ENCODE measurements at regions not wholly inside any gene's neighbourhood (a gene's known extent, or its start where the extent isn't known, plus 50 kb on each side); places are given as distances from the start of the nearest gene placed in this dataset.
A peak's percentile ranks its signal among the peaks of the same experiment; 100 is the strongest.
"Not testable (repeated sequence)": the region's sequence is repeated elsewhere in the genome, so short reads cannot be mapped to it uniquely, and the experiment has no call there.

DNA sequence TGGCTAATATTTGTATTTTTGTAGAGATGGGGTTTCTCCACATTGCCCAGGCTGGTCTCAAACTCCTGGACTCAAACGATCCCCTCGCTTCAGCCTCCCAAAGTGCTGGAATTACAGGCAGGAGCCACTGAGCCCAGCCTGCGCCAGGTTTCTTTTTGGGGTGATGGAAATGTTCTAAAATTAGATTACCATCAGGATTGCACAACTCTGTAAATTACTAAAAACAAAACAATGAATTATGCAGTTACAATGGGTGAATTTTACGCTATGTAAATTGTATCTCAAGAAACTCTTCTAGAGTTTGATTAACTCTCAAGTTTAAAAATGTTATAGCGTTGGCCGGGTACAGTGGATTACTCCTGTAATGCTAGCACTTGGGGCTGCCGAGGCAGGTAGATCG lies 118.9 kb upstream of the TBL1X start:
- DNase-seq (ENCODE audit: low spot score), result no peak

- no peak for DNase-seq (ENCODE audit: low spot score)
Measured at GRCh38 chrX:9349572-9350494, 115.0 kb upstream of the TBL1X start.

DNA sequence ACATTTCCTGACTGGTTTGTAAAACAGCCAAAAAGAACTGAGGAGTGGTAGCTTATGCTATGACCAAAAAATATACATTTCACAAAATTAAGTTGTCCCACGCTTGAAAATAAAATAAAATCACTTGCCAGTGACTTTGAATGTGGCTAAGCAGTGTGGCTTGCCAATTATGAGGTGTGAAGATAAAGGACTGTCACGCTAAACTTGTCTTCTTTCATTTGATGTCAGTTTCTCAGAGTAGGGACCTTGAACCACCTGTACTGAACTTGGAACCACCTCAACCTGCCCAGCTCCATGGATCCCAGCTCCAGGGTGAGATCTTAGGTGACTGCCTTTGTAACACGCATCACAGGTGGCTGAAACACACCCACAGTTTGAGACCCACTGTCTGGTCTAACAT lies 113.7 kb upstream of the TBL1X start:
- no peak for DNase-seq (ENCODE audit: low spot score)

DNA sequence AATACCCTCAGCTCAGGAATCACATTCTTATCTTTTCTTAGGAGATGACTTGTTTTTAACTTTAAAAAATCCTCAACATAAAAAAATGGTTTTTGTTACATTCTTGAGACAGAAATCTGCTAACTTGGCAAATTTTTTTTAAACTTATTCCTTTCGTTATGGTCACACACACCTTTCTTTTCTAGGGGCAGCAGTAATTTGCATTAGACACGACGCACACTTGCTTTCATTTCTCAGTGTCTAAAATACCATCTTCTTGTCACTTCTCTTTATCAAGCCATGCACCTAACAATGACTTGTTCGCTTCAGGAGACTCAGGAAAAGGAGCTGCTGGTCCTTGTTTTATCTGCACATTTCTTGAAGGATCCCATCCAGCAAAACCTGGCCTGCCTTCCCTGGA lies 112.6 kb upstream of the TBL1X start:
- DNase-seq (ENCODE audit: low spot score), result no peak

DNA sequence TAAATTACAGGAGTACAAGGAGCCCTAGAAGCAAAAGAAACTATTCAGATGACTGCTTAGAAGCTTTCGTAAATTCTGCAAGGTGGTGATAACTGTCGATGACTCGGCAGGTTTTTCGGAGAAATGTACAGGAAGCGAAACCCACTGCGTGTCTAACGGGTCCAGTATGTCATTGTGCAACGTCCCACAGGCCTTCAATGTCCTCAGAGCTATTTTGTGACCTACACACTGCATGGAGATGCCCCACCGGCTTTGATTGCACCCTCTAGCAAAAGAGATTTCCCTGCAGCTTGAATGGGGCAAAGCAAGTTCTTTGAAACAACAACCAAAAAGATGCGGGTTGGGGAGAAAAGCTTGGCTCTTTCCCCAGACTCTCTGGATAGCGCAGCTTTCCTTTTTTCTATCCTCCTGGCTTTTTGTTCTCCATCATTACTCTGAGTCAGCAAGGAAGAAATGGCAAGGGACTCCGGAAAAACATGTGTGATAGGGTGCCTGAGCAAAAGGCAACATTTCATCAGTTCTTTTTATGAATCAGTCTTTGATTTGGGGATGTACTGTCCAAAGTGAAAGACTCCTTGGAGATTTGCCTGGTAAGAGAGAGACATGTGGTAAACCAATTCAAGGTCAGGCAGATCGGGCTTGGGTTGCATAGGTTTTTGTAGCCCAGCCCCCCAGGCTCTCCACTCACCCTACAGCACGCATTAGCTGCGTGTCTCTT lies 112.0 kb upstream of the TBL1X start:
- DNase-seq (ENCODE audit: low spot score), result no peak

DNA sequence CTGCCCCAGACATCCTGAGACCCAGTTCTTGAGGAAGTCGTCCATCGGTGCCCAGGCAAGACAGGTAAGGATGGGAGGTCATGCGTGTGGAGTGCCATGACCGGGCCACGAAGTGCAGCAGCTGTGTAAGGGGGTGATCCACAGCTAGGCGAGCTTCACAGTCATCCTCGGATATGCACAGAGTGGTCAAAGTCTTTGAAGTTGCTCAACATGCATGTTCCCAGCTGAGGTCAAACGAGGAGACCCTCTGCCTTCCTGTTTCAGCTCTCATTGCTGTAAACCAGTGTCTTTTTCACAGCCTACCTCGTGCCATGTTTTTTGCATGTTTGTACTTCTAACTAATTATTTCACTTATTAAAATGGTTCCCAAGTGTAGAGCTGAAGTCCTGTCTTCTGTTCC lies 109.9 kb upstream of the TBL1X start:
- no peak for DNase-seq (ENCODE audit: low spot score)

DNA sequence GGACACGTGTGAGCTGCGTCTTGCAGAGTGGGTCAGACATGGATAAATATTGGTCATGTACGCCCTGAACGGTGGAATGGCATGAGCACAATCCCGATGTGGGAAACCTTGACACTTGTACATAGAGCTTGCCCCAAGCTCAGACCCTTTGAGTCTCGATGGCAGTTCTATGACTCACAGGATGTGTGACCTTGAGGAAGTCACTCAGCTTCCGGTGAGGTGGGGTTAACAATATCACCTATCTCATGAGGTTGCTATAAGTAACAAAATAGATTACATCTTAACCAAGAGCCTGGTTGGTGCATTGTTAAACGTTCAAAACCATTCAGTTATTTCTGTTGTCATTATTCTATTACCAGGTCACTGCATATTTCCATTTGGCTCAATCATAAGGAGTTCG lies 109.1 kb upstream of the TBL1X start:
- no peak for DNase-seq (ENCODE audit: low spot score)

DNA sequence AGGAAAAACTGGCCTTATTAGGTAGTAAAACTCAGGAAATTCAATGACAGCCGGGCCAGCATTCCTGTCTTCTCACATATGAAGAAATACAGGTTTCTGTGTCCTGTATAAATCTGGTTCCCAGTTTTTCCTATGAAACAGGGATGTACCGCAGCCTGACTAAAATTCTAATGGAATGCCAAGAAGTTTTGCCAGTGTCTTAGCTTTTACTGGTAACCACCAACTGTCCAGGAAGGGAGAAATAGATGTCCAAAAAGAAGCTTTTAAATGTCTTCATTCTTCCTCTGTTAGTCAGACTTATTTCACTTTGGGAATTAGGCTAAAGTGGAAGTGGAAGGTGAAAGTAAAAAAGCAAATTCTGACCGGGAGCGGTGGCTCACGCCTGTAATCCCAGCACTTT lies 108.0 kb upstream of the TBL1X start:
- no peak for DNase-seq (ENCODE audit: low spot score)

DNA sequence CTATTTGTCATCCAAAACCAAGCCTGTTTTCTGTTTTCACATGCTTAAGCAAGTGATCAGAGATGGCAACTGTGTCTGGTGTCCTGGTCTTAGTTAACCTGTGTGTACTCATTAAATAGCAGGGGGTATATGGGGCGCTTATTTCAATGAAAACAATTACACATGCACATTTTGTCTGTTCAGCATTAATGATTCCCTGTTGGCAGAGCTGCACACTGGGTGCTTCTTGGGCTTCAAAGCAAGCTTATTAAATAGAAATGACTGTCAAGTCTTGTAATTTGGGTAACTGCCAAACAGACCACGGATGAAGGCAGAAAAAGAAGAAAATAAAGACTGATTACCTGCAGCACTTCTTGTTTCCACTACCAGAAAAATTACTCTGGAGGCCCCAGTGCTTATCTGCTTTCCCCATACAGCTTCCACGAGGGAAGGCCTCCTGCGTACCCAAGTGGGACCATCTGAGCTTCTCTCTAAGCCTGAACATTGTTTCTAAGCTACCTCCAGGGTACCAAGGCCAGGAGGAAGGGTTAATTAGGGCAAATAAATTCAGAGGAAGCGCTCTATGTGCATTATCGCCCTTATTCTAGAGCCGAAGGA lies 107.2 kb upstream of the TBL1X start:
- DNase-seq (ENCODE audit: low spot score), result no peak

DNA sequence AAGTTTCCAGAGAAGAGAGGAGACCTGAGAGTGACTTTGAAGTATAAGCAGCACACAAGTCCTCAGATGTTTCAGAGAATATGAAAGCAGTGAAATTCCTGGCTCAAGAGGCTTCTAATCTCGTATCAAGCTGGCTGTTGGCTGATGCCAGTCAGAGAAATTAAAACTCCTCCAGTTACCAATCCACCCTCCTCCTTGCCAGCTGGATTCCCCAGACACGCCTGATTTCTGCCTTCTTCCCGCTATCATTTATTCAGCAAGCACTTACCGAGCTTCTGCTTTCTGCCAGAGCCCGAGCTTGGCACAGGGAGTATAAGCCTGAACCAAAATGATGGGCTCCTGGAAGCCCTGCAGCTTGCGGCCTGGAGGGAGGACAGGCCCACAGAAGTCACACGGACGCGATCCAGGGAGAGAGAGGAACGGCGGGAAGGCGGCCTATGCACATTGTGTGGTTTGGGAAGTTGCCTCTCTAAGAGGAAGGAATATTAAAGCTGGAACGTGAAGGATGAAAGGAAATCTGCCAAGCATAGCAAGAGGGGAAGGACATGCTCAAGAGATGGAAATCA lies 102.4 kb upstream of the TBL1X start:
- no peak for DNase-seq (ENCODE audit: low spot score)

DNA sequence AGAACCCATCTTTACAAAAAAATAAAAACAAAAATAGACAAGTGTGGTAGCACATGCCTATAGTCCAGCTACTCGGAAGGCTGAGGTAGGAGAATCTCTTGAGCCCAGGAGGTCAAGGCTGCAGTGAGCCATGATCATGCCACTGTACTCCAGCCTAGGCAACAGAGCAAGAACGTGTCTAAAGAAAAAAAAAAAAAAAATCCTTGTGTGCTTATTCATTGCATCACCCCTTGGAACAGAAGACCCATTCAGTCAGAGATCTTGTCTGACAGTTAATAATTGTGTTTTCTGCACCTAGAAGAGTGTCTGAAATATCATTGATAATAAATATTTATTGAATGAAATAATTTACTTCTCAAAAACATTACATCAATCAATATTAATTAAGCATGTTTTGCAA lies 97.4 kb upstream of the TBL1X start:
- no peak for DNase-seq (ENCODE audit: low spot score)

DNA sequence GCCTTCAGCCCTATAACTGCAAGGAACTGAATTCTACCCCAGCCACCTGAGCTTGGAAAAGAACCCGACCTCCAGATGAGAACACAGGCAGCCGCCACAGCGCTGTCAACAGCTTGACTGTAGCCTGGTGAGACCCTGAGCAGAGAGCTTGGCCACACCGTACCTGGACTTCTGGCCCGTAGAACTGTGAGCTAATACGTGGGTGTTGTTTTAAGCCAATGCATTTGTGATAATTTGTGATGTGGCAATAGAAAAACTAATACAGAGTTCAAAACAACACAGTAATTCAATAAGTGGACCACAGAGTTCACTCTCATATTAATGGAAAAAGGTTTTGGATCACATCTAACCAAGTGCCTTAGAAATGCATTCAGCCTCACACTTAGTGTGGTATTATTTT lies 96.6 kb upstream of the TBL1X start:
- no peak for DNase-seq (ENCODE audit: low spot score)

- no peak for DNase-seq (ENCODE audit: low spot score)
Measured at GRCh38 chrX:9369802-9370291, 95.0 kb upstream of the TBL1X start.

DNA sequence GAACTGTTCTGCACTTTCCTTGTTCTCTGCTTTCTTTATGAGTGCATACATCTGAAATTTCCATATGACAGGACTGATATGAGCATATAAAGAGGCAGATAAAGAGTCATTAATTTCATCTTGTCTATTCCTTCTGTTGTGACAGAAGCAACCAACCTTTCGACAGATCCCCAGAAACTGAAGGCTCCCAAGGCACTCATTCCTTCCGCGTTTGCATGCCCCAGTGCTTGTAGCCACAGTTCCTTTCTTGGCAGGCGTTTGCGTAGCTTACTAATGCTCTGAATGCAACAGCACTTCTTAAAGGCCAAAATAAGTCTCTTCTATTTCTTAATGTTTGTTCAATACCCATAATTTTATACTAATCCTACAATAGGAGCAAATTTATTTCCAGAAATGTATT lies 94.0 kb upstream of the TBL1X start:
- no peak for DNase-seq (ENCODE audit: low spot score)

DNA sequence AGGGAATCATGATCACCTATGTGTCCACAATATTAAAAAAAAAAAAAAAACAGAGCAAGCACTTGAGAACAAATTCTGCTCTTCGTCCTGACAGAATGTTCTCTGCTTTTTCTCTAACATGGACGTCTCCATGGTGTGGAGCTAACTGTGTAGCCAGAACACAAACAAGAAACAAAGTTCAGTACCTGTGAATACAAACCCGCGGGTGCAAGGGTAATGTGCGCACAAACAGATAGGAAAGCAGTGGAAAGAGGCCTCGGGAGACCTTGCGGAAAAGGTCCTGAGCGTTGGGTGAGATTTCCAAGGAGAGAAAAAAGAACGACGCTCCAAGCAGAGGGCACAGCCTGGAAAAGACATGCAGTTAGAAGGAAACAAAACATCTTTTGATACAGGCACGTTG lies 92.0 kb upstream of the TBL1X start:
- no peak for DNase-seq (ENCODE audit: low spot score)

GRCh38 chrX:9373789-9374188 lies 91.1 kb upstream of the TBL1X start:
- DNase-seq (ENCODE audit: low spot score), result no peak

DNA sequence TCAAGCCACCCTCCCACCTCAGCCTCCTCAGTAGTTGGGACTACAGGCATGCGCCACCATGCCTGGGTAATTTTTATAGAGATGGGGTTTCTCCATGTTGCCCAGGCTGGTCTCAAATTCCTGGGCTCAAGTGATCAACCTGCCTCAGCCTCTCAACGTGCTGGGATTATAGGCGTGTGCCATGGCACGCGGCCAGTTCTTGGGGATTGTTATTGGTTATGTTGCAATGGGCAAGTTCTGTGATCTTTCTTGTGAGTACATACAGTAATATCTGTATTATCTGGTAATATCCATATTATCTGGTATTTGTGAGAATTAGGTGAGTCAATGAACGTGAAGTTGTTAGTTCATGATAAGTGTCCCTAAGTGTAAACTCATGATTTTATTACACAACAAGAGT lies 90.3 kb upstream of the TBL1X start:
- no peak for DNase-seq (ENCODE audit: low spot score)

DNA sequence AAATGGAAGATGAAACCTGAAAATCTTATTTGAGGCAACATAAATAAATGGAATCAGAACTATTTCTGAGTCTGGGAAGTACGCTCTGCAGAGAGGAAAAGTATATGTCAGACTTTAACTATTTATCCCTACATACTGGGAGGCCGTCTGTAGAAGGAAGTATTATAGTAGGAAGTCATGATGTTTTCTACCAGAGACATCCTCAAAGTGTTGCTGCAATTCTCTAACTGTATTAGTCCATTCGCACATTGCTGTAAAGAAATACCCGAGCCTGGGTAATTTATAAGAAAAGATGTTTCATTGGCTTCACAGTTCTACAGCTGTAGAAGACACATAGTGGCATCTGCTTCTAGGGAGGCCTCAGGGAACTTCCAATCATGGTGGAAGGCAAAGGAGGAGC lies 88.7 kb upstream of the TBL1X start:
- DNase-seq (ENCODE audit: low spot score), result no peak

- not testable (repeated sequence) for DNase-seq (ENCODE audit: low spot score)
Measured at GRCh38 chrX:9377216-9377615, 87.6 kb upstream of the TBL1X start.

DNA sequence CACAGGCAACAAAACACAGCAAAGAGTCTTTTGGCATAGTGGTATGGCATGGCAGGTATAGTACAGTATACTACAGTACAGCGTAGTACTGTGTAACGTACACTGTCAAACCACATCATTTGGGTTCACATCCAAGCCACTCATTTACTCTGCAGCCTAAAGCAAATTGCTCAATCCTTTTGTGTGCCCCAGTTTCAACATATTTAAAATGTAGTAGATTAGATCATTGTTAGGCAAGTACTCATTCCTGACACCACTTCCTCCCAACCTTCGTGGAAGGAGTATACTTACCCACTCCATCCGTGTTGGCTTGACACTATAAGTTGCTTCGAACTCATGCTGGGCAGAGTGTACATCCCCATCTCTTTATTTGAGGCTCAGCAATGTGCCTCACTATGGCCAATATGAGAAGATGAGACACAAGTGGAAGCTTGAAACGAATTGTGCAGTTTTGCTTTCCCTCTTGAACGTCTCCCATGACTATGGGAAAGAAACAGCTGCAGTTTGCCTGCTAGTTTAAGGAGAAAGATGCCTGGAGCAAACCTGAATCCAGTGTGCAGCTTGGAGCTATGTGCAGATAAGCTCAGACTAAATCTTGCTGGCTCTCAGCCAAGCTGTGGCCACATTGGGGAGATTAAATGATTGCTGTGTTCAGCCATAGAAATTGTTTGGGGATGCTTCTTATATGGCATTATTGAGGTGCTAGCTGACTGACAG lies 85.7 kb upstream of the TBL1X start:
- no peak for DNase-seq (ENCODE audit: low spot score)

- DNase-seq (ENCODE audit: low spot score), result peak; percentile 24
Measured at GRCh38 chrX:9379697-9380551, 84.9 kb upstream of the TBL1X start.

Data from hepatic stellate cell (primary cell).